Neural cell (in vitro differentiated cells): ENCODE measurements at regions not wholly inside any gene's neighbourhood (a gene's known extent, or its start where the extent isn't known, plus 50 kb on each side); places are given as distances from the start of the nearest gene placed in this dataset.

ENCODE experiments used
- H2AFZ ChIP-seq: fragments of 200-600, 300-800 bp; sonication (generic), shearing (Covaris generic); 2 replicates; pipeline ENCODE4 v1.6.0; 2014; ENCODE audit warnings: low read depth, mild to moderate bottlenecking, antibody characterized with exemption, low read length, moderate library complexity
- H3F3A ChIP-seq: fragments of 200-600 bp; shearing (Covaris generic); 2 replicates; pipeline ENCODE4 v1.6.1; 2016; ENCODE audit warnings: mild to moderate bottlenecking, moderate library complexity, mixed read lengths, antibody characterized with exemption, low read length; ENCODE audit not compliant: insufficient read depth, poor library complexity, severe bottlenecking
- H3K27ac ChIP-seq: fragments of 200-600, 300-800 bp; sonication (generic), shearing (Covaris generic); 2 replicates; pipeline ENCODE4 v1.5.1; 2014; ENCODE audit warnings: mild to moderate bottlenecking, low read length, moderate library complexity
- H3K27me3 ChIP-seq: fragments of 300-800, 200-600 bp; sonication (generic), shearing (Covaris generic); 2 replicates; pipeline ENCODE4 v1.6.0; 2014; ENCODE audit warnings: mild to moderate bottlenecking, low read depth, low read length, moderate library complexity; ENCODE audit not compliant: insufficient read depth
- H3K36me3 ChIP-seq: fragments of 300-800, 200-600 bp; sonication (generic), shearing (Covaris generic); 2 replicates; pipeline ENCODE4 v1.5.1; 2014; ENCODE audit warnings: mild to moderate bottlenecking, antibody characterized with exemption, low read length, moderate library complexity; ENCODE audit not compliant: insufficient read depth
- H3K4me2 ChIP-seq: fragments of 300-800, 200-600 bp; sonication (generic), shearing (Covaris generic); 2 replicates; pipeline ENCODE4 v1.6.0; 2014; ENCODE audit warnings: mild to moderate bottlenecking, low read length
- H3K4me3 ChIP-seq: fragments of 300-800, 200-600 bp; sonication (generic), shearing (Covaris generic); 2 replicates; pipeline ENCODE4 v1.5.1; 2014; ENCODE audit warnings: mild to moderate bottlenecking, low read length, moderate library complexity
- H3K79me2 ChIP-seq: fragments of 200-600 bp; shearing (Covaris generic); replicated peaks from 2 replicates; pipeline ENCODE4 v1.6.0; 2014; ENCODE audit warnings: mild to moderate bottlenecking, low read length, moderate library complexity; ENCODE audit not compliant: insufficient read depth
- H3K9ac ChIP-seq: fragments of 300-800, 200-600 bp; sonication (generic), shearing (Covaris generic); 2 replicates; pipeline ENCODE4 v1.6.1; 2016; ENCODE audit warnings: mild to moderate bottlenecking, low read length, mixed read lengths
- H3K9me2 ChIP-seq: fragments of 200-600 bp; shearing (Covaris generic); 2 replicates; pipeline ENCODE4 v1.6.1; 2016; ENCODE audit warnings: mild to moderate bottlenecking, low read length, mixed read lengths; ENCODE audit not compliant: insufficient read depth
- H3K9me3 ChIP-seq: fragments of 200-600, 300-800 bp; sonication (generic), shearing (Covaris generic); 2 replicates; pipeline ENCODE4 v1.6.1; 2016; ENCODE audit warnings: mild to moderate bottlenecking, mixed run types, low read length, moderate library complexity, mixed read lengths
- H4K20me1 ChIP-seq: fragments of 200-600 bp; shearing (Covaris generic); 2 replicates; pipeline ENCODE4 v1.6.1; 2016; ENCODE audit warnings: mild to moderate bottlenecking, mixed run types; ENCODE audit not compliant: insufficient read depth
- CTCF ChIP-seq: fragments of 450-650 bp; IDR thresholded peaks from 2 replicates; pipeline ENCODE4 v1.5.1; 2014; ENCODE audit warnings: antibody characterized with exemption, mild to moderate bottlenecking, moderate library complexity; ENCODE audit not compliant: poor library complexity, severe bottlenecking
- EP300 ChIP-seq: fragments of 450-650 bp; conservative IDR thresholded peaks from 2 replicates; pipeline ENCODE4 v1.6.1; 2014; ENCODE audit warnings: antibody characterized with exemption, mild to moderate bottlenecking, moderate library complexity; ENCODE audit not compliant: poor library complexity, severe bottlenecking
- EZH2 ChIP-seq: fragments of 200-600, 300-800 bp; shearing (Covaris generic), sonication (generic); IDR thresholded peaks from 2 replicates; pipeline ENCODE4 v1.6.1; 2014; ENCODE audit warnings: antibody characterized with exemption, low read length, borderline replicate concordance, mild to moderate bottlenecking; ENCODE audit not compliant: insufficient read depth, poor library complexity, severe bottlenecking
- MXI1 ChIP-seq: fragments of 450-650 bp; conservative IDR thresholded peaks from 2 replicates; pipeline ENCODE4 v1.6.1; 2014; ENCODE audit warnings: antibody characterized with exemption, mild to moderate bottlenecking; ENCODE audit not compliant: poor library complexity, severe bottlenecking
- POLR2AphosphoS5 ChIP-seq: IDR thresholded peaks from 2 replicates; pipeline ENCODE4 v1.6.1; 2012
- REST ChIP-seq: IDR thresholded peaks from 2 replicates; pipeline ENCODE4 v1.6.1; 2012; ENCODE audit warnings: borderline replicate concordance
- SMC3 ChIP-seq: fragments of 450-650 bp; conservative IDR thresholded peaks from 2 replicates; pipeline ENCODE4 v1.6.1; 2014; ENCODE audit warnings: antibody characterized with exemption, mild to moderate bottlenecking, moderate library complexity; ENCODE audit not compliant: poor library complexity
- TAF1 ChIP-seq: IDR thresholded peaks from 2 replicates; pipeline ENCODE4 v1.6.1; 2012; ENCODE audit warnings: low read depth

GRCh38 chr9:120284821-120285220, 295.1 kb downstream of the CDK5RAP2 start:
- Histone ChIP-seq H3K9ac (no peak overlapping the region), H3K9me2 (no peaks in the 10 kb centered on the region), H3K4me2 (no peak overlapping the region), H3K27ac (no peak overlapping the region), H3K9me3 (no peaks in the 10 kb centered on the region), H3K36me3 (no peaks in the 10 kb centered on the region), H4K20me1 (no peaks in the 10 kb centered on the region), H3K79me2 (no peaks in the 10 kb centered on the region), H3K4me3 (no peak overlapping the region), H3F3A (no peaks in the 10 kb centered on the region), H3K27me3 (no peaks in the 10 kb centered on the region), H2AFZ (no peak overlapping the region)
- no peak for TF ChIP-seq EZH2
- no peak for TF ChIP-seq REST
- no peak for TF ChIP-seq CTCF
- TF ChIP-seq EP300 = no peak
- TF ChIP-seq TAF1 = no peak
- no peak for TF ChIP-seq MXI1
- no peak for TF ChIP-seq SMC3
- TF ChIP-seq POLR2AphosphoS5 = no peak

GRCh38 chr9:120281665-120282064, 298.3 kb downstream of the CDK5RAP2 start:
- Histone ChIP-seq H3F3A (no peaks in the 10 kb centered on the region), H4K20me1 (no peaks in the 10 kb centered on the region), H3K36me3 (no peaks in the 10 kb centered on the region)

More at GRCh38 chr9:120281665-120282064, 298.3 kb downstream of the CDK5RAP2 start:
- no peak for TF ChIP-seq MXI1
- TF ChIP-seq TAF1 = no peak
- TF ChIP-seq POLR2AphosphoS5 = no peak
- TF ChIP-seq SMC3 = no peak
- no peak for TF ChIP-seq REST
- Histone ChIP-seq H2AFZ (no peak overlapping the region), H3K27me3 (no peaks in the 10 kb centered on the region), H3K9me2 (no peaks in the 10 kb centered on the region), H3K9ac (no peak overlapping the region), H3K4me2 (no peak overlapping the region), H3K4me3 (no peak overlapping the region), H3K79me2 (no peaks in the 10 kb centered on the region), H3K27ac (no peak overlapping the region), H3K9me3 (peaks cover 4% of the 10 kb centered on the region)
